HG02763 (cell line): ENCODE measurements at regions not wholly inside any gene's neighbourhood (a gene's known extent, or its start where the extent isn't known, plus 50 kb on each side); places are given as distances from the start of the nearest gene placed in this dataset.
A peak's percentile ranks its signal among the peaks of the same experiment; 100 is the strongest.

ENCODE experiments used
- ATAC-seq: cut with Tn5 transposase; IDR thresholded peaks from one replicate; pipeline ENCODE4 v1.9.1; 2021; ENCODE audit warnings: mild to moderate bottlenecking, moderate library complexity; ENCODE audit not compliant: unreplicated experiment

GRCh38 chr6:21375151-21376116, 218.1 kb upstream of the SOX4 start:
- ATAC-seq: peak; percentile 89

- no peak for ATAC-seq
Measured at GRCh38 chr6:21377356-21377755, 216.2 kb upstream of the SOX4 start.

- ATAC-seq: no peak
Measured at GRCh38 chr6:21381331-21381963, 212.1 kb upstream of the SOX4 start.

- no peak for ATAC-seq
Measured at GRCh38 chr6:21382821-21383449, 210.6 kb upstream of the SOX4 start.

DNA sequence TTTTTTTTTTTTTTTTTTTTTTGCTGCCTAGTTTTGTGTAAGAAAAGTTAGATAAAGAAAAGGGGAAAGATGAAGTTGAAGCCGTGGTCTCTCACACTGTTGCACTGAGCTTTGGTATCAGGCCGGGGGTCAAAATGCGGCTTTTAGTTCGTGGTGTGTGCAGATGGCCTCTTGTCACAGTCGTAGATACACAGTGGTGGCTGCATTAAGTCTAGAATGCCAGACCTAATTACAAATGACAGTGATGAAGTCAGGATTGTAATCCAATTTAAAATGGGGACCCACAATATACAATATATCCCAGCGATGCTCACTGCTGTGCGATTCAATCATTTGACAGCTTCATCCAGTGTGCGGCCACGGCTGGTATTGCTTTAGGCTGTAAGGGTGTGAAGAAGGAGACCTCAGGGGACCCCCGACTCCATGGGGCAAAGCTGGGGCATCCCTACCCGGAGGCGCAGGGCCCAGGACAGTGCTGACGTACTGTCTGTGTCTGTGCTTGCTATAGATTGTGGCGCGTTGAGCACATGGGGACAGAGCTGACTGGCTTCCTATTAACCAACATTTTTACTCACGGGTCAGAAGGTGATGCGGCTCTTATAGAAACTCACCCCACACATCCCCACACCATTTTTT, 210.0 kb upstream of the SOX4 start:
- no peak for ATAC-seq

- no peak for ATAC-seq
Measured at GRCh38 chr6:21384216-21384615, 209.3 kb upstream of the SOX4 start.

GRCh38 chr6:21386744-21387143, 206.8 kb upstream of the SOX4 start:
- ATAC-seq: no peak

- no peak for ATAC-seq
Measured at GRCh38 chr6:21390532-21391213, 202.9 kb upstream of the SOX4 start.

DNA sequence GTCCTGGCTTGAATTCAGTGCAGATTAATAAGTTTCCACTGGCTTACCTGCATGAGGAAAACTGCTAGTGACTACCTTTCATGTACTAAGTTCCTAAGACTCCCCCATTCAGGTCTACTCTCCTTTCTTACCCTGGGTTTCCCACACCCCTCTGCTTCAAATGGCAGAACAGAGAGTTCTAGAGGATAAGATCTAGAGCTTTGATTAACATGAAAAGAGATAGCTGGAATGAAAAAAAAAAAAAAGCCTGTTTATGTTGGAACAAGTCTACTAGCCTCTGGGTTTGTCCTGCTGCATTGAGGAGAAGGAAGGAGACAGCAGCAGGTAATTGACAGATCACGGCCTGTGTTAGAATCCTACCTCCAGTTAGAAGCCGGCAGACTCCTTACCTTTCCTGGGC, 201.4 kb upstream of the SOX4 start:
- no peak for ATAC-seq

DNA sequence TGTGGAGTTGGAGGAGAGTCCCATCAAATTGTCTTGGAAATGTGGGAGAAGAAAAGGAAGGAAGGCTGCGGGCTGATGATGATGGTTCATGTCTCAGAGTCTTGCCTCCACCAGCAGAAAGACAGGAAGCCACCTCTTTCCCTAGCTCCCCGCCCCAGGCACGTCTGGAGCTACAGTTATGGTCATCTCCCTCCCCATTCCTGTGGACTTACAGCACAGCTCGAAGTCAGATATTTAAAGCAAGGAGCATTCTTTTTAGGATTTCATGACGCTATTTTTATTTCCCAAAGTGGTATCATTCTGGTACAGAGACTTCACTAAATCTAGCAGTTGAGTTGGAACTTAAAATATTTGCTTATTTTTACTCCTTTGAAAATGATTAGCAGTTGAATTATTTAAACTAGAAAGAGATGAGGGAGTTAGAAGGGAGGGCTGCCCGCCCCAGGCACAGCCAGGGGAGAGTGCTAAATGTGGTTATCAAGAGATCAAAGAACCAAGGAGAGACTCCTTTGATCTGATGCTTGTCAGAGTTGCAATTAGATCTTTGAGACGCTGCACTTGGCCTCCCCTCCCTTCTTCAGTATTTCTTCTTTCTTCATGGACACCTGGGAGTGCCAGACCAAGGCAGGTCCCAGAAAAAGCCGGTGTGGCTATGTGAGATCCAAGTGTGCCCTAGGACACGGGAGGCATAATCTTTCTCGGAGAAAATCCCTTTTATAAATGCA, 199.9 kb upstream of the SOX4 start:
- ATAC-seq: no peak

DNA sequence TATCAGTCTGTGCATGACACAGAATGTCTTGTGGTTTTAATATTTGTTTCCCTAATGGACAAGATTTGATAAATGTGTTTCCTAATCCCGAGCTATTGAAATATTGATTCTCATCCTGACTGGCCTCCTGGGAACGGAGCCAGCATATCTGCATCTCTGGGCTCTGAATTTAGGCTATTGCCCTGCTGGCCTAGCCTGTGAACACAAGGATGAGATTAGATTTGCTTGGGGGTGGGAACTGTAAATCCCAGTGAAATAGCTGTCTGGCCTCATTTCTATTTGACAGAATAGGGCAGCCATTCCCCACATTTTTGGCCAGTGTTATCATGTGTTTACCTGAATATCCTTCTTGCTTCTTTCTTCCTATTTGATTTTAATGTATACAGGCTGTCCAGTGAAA, 198.4 kb upstream of the SOX4 start:
- no peak for ATAC-seq

GRCh38 chr6:21396313-21396712, 197.2 kb upstream of the SOX4 start:
- no peak for ATAC-seq

DNA sequence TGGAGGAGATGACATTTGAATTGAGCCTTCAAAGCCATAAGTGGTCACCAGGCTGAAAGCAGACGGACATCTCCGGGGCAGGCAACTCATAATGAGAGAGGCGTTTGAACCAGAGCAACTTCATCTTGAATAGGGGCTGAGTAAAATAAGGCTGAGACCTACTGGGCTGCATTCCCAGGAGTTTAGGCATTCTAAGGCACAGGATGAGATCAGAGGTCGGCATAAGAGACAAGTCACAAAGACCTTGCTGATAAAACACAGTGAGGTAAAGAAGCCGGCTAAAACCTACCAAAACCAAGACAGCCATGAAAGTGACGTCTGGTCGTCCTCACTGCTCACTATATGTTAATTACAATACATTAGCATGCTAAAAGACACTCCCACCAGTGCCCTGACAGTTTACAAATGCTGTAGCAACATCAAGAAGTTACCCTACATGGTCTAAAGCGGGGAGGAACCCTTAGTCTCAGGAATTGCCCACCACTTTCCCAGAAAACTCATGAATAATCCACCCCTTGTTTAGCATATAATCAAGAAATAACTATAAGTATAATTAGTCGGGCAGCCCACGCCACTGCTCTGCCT, 194.7 kb upstream of the SOX4 start:
- no peak for ATAC-seq

DNA sequence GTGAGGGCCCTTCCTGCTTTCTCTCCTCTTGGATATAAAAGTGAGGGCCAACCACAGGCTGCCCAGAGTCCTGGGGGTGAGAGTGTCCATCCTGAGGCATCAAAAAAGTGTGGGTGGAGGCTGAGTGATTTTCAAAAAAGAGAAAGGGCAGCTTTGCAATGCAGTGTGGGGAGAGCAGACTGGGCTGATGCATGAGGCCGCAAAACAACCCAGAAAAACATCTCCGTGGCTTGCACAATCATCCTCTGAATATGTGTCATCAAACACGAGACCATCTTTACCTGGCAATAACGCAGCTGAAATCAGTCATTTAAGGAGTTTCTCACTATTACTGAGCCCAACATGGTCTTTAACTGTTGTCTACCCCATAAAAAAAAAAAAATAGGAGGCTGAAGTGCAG, 191.2 kb upstream of the SOX4 start:
- ATAC-seq: peak; percentile 66

GRCh38 chr6:21404577-21404976, 189.0 kb upstream of the SOX4 start:
- no peak for ATAC-seq

DNA sequence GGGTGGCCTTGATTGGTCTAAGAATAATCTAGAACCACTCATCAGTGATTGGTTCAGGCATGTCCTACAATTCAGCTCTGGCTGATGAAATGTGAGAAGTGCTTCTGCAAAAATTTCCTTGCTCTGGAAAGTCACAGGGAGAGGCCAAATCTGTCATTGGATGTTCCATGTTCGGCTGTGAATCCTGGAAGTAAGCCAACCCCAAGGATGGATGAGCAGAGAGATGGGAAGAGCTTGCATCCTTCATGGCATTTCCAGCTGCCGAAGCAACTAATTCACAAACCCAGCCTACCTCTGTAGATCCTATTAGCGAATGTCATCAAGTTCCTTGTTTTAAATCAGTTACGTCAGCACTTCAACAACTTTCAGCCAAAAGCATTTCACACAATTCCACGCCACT, 187.2 kb upstream of the SOX4 start:
- no peak for ATAC-seq

- no peak for ATAC-seq
Measured at GRCh38 chr6:21409231-21409630, 184.3 kb upstream of the SOX4 start.

- ATAC-seq: no peak
Measured at GRCh38 chr6:21413428-21413827, 180.1 kb upstream of the SOX4 start.

DNA sequence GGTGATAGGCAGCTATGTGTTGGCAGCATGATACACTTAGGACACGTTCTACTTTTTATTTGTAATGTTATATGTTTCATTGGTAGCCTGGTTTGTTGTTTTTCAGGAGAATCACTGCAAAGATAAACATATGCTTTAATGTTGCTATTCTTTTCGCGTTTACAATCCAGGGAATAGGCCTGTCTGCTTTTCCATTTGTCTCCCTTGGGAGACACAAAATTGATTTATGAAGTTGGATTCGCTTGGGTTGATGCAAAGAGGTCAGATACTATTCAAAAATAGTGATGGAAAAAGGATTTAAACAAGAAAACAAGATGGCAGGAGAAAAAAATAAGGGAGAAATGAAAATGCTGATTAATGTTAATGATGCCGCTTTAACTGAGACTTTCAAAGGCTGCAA, 179.5 kb upstream of the SOX4 start:
- ATAC-seq: no peak
